LNCAP (cell line): ENCODE measurements at regions not wholly inside any gene's neighbourhood (a gene's known extent, or its start where the extent isn't known, plus 50 kb on each side); places are given as distances from the start of the nearest gene placed in this dataset.

ENCODE experiments used
- CTCF ChIP-seq: fragments of 450-650 bp; IDR thresholded peaks from 2 replicates; pipeline ENCODE4 v1.5.1; 2017; ENCODE audit warnings: mild to moderate bottlenecking

- TF ChIP-seq CTCF = no peak
These were observed 296.9 kb downstream of the NUAK1 start for GRCh38 chr12:105841840-105842239.

- no peak for TF ChIP-seq CTCF
These were observed 295.2 kb downstream of the NUAK1 start for GRCh38 chr12:105843561-105843960.

- TF ChIP-seq CTCF = no peak
These were observed 294.6 kb downstream of the NUAK1 start for GRCh38 chr12:105843986-105844760.

GRCh38 chr12:105846331-105846730 lies 292.4 kb downstream of the NUAK1 start:
- no peak for TF ChIP-seq CTCF

GRCh38 chr12:105847068-105847467 lies 291.7 kb downstream of the NUAK1 start:
- TF ChIP-seq CTCF = no peak

- no peak for TF ChIP-seq CTCF
These were observed 290.5 kb downstream of the NUAK1 start for GRCh38 chr12:105848286-105848685.

- no peak for TF ChIP-seq CTCF
These were observed 288.4 kb downstream of the NUAK1 start for GRCh38 chr12:105850103-105850968.
